Loucy (cell line): ENCODE measurements at regions not wholly inside any gene's neighbourhood (a gene's known extent, or its start where the extent isn't known, plus 50 kb on each side); places are given as distances from the start of the nearest gene placed in this dataset.

ENCODE experiments used
- H2AFZ ChIP-seq: fragments of 200-600 bp; sonication (generic); 2 replicates; pipeline ENCODE4 v1.6.0; 2016; ENCODE audit warnings: antibody characterized with exemption, mild to moderate bottlenecking, low read length, moderate library complexity
- H3F3A ChIP-seq: fragments of 200-600 bp; 2 replicates; pipeline ENCODE4 v1.6.0; 2016; ENCODE audit warnings: antibody characterized with exemption, low read depth, mild to moderate bottlenecking
- H3K27me3 ChIP-seq: fragments of 200-600 bp; sonication (generic); 2 replicates; pipeline ENCODE4 v1.6.1; 2014; ENCODE audit warnings: low read length, mild to moderate bottlenecking; ENCODE audit not compliant: insufficient read depth, poor library complexity, severe bottlenecking
- H3K36me3 ChIP-seq: fragments of 200-600 bp; sonication (generic); 2 replicates; pipeline ENCODE4 v1.6.1; 2016; ENCODE audit warnings: low read length; ENCODE audit not compliant: insufficient read depth
- H3K4me1 ChIP-seq: fragments of 200-600 bp; sonication (generic); 2 replicates; pipeline ENCODE4 v1.5.1; 2014; ENCODE audit warnings: low read length, mild to moderate bottlenecking; ENCODE audit not compliant: insufficient read depth, poor library complexity, severe bottlenecking
- H3K4me2 ChIP-seq: fragments of 200-600 bp; sonication (generic); 2 replicates; pipeline ENCODE4 v1.6.0; 2014; ENCODE audit warnings: antibody characterized with exemption, low read length, low read depth, mild to moderate bottlenecking; ENCODE audit not compliant: poor library complexity, severe bottlenecking
- H3K4me3 ChIP-seq: fragments of 200-600 bp; sonication (generic); 2 replicates; pipeline ENCODE4 v1.5.1; 2014; ENCODE audit warnings: low read length, mild to moderate bottlenecking, mixed read lengths; ENCODE audit not compliant: poor library complexity, severe bottlenecking
- H3K79me2 ChIP-seq: fragments of 200-600 bp; sonication (generic); 2 replicates; pipeline ENCODE4 v1.6.1; 2014; ENCODE audit warnings: low read length; ENCODE audit not compliant: insufficient read depth
- H3K9ac ChIP-seq: fragments of 200-600 bp; sonication (generic); 2 replicates; pipeline ENCODE4 v1.6.0; 2014; ENCODE audit warnings: mild to moderate bottlenecking, low read depth, low read length, moderate library complexity; ENCODE audit not compliant: poor library complexity, severe bottlenecking
- H3K9me2 ChIP-seq: fragments of 200-600 bp; sonication (generic); replicated peaks from 2 replicates; pipeline ENCODE4 v1.6.1; 2016; ENCODE audit warnings: low read depth, low read length, mixed read lengths
- H3K9me3 ChIP-seq: fragments of 200-600 bp; sonication (generic); 2 replicates; pipeline ENCODE4 v1.6.1; 2014; ENCODE audit warnings: mild to moderate bottlenecking, antibody characterized with exemption, low read length, low read depth; ENCODE audit not compliant: insufficient read depth
- H4K20me1 ChIP-seq: fragments of 200-600 bp; sonication (generic); 2 replicates; pipeline ENCODE4 v1.6.0; 2014; ENCODE audit warnings: antibody characterized with exemption, low read length, mild to moderate bottlenecking; ENCODE audit not compliant: insufficient read depth, poor library complexity, severe bottlenecking
- EZH2phosphoT487 ChIP-seq: fragments of 200-600 bp; IDR thresholded peaks from 2 replicates; pipeline ENCODE4 v1.6.1; 2018; ENCODE audit warnings: antibody characterized with exemption, mild to moderate bottlenecking, moderate library complexity, borderline replicate concordance
- TF ChIP-seq, protein P1 (sequence below): fragments of 200-600 bp; sonication (generic); conservative IDR thresholded peaks from 2 replicates; pipeline ENCODE4 v1.5.1; 2014; ENCODE audit warnings: mild to moderate bottlenecking, antibody characterized with exemption, low read length

DNA sequence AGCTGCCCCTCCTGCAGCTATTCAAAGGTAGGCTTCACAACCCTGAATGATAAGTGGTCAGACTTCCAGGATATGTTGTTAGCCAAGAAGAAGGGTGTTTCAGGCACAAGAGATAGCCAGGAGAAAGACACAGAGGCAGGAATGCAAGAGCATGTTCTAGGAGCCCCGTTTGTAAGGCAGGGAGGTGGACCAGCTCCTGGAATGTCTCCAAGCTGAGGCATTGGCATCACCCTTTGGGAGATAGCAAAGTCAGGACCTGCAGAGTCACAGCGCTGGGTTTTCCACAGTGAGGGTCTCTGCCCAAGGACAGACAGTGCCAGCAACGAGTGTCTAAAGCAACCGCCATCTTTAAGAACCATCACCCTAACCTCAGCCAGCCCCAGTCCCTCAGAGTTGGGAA, 484.5 kb upstream of the ZMIZ1 start:
- no peak overlapping the region for H3K4me2 ChIP-seq
- no peak overlapping the region for H3K4me3 ChIP-seq
- no peaks in the 10 kb centered on the region for H3K4me1 ChIP-seq
- TF ChIP-seq, protein P1, sequence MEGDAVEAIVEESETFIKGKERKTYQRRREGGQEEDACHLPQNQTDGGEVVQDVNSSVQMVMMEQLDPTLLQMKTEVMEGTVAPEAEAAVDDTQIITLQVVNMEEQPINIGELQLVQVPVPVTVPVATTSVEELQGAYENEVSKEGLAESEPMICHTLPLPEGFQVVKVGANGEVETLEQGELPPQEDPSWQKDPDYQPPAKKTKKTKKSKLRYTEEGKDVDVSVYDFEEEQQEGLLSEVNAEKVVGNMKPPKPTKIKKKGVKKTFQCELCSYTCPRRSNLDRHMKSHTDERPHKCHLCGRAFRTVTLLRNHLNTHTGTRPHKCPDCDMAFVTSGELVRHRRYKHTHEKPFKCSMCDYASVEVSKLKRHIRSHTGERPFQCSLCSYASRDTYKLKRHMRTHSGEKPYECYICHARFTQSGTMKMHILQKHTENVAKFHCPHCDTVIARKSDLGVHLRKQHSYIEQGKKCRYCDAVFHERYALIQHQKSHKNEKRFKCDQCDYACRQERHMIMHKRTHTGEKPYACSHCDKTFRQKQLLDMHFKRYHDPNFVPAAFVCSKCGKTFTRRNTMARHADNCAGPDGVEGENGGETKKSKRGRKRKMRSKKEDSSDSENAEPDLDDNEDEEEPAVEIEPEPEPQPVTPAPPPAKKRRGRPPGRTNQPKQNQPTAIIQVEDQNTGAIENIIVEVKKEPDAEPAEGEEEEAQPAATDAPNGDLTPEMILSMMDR: no peak
- H3K27me3 ChIP-seq: no peaks in the 10 kb centered on the region
- H3F3A ChIP-seq: no peaks in the 10 kb centered on the region
- H3K36me3 ChIP-seq: no peaks in the 10 kb centered on the region
- no peak overlapping the region for H3K9ac ChIP-seq
- H3K9me2 ChIP-seq: no peaks in the 10 kb centered on the region
- H4K20me1 ChIP-seq: no peaks in the 10 kb centered on the region
- H3K9me3 ChIP-seq: no peaks in the 10 kb centered on the region
- no peaks in the 10 kb centered on the region for H3K79me2 ChIP-seq
- no peak overlapping the region for H2AFZ ChIP-seq

- no peak overlapping the region for H3K4me2 ChIP-seq
- H3K9me2 ChIP-seq: no peaks in the 10 kb centered on the region
- H3K4me3 ChIP-seq: no peak overlapping the region
- H3K36me3 ChIP-seq: no peaks in the 10 kb centered on the region
- H3F3A ChIP-seq: no peaks in the 10 kb centered on the region
- no peak for TF ChIP-seq EZH2phosphoT487
- TF ChIP-seq, protein P1: no peak
- H3K4me1 ChIP-seq: no peaks in the 10 kb centered on the region
- no peak overlapping the region for H3K9ac ChIP-seq
- no peaks in the 10 kb centered on the region for H3K27me3 ChIP-seq
- no peaks in the 10 kb centered on the region for H4K20me1 ChIP-seq
- H2AFZ ChIP-seq: no peak overlapping the region
- H3K79me2 ChIP-seq: no peaks in the 10 kb centered on the region
- no peaks in the 10 kb centered on the region for H3K9me3 ChIP-seq
Observed at GRCh38 chr10:78584681-78585080, 484.1 kb upstream of the ZMIZ1 start.

GRCh38 chr10:78585952-78586351, 482.8 kb upstream of the ZMIZ1 start:
- no peak overlapping the region for H2AFZ ChIP-seq
- H3K9ac ChIP-seq: no peak overlapping the region
- no peaks in the 10 kb centered on the region for H3K36me3 ChIP-seq
- H3K4me1 ChIP-seq: no peaks in the 10 kb centered on the region
- H3K9me3 ChIP-seq: no peaks in the 10 kb centered on the region
- no peak overlapping the region for H3K4me2 ChIP-seq
- H3K27me3 ChIP-seq: no peaks in the 10 kb centered on the region
- no peaks in the 10 kb centered on the region for H3K79me2 ChIP-seq
- H3K4me3 ChIP-seq: no peak overlapping the region
- H3F3A ChIP-seq: no peaks in the 10 kb centered on the region
- H3K9me2 ChIP-seq: no peaks in the 10 kb centered on the region
- no peak for TF ChIP-seq EZH2phosphoT487
- TF ChIP-seq, protein P1: no peak
- no peaks in the 10 kb centered on the region for H4K20me1 ChIP-seq
